Activated CD8-positive, alpha-beta memory T cell treated with anti-CD3 and anti-CD28 coated beads for 36 hours (primary cell): ENCODE measurements at regions not wholly inside any gene's neighbourhood (a gene's known extent, or its start where the extent isn't known, plus 50 kb on each side); places are given as distances from the start of the nearest gene placed in this dataset.
"Not testable (repeated sequence)": the region's sequence is repeated elsewhere in the genome, so short reads cannot be mapped to it uniquely, and the experiment has no call there.

Experiments used
- CTCF ChIA-PET: fragments of 350-600 bp; sonication (Branson Sonifier 250); formaldehyde crosslinking; loops from one replicate; lab custom pipeline; 2021; ENCODE audit warnings: antibody characterized with exemption; lab: Charles Lee
- POLR2A ChIA-PET: fragments of 350-600 bp; sonication (Branson Sonifier 250); formaldehyde crosslinking; loops from one replicate; lab custom pipeline; 2021; ENCODE audit warnings: antibody characterized with exemption; lab: Charles Lee

DNA sequence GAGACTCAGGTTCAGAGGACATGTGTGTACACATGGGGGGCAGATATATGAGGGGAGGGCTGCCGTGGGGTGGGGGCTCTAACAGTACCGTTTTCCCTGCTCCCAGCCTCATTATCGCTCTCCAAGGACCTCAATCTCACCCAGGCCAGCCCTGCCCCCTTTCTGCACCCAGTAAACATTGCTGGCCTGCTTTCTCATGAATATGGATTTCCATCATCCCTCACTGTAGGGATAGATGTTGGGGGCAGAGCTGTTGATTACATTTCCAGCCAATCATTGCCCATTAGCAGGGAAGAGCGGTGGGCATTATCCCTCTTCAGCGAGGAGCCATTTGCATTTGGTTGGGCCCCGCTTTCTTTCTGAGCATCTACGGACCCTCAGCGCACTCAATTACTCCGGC, 273.8 kb downstream of the RPS6KC1 start:
- POLR2A ChIA-PET: no interaction called here
- CTCF ChIA-PET: no interaction called here

DNA sequence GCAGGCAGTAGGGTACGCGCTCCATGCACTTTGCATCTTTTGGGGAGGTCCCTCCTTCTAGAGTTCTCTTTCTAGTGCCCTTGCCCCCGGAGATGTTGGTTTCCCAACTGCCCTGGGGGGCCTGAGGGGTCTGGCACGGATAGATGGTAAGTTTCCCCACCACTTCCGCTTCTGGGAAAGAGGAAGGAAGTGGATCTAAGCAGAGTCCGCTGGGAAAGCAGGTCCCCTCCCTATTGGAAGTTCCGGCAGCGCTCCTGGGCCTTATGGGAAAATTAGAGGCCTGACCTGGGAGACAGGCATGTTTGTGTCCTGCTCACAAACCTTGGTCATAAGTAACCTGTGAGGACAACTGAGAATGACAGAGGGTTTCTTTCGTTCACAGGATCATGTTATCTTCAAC, 274.4 kb downstream of the RPS6KC1 start:
- ChIA-PET CTCF (no interaction called here), POLR2A (no interaction called here)

DNA sequence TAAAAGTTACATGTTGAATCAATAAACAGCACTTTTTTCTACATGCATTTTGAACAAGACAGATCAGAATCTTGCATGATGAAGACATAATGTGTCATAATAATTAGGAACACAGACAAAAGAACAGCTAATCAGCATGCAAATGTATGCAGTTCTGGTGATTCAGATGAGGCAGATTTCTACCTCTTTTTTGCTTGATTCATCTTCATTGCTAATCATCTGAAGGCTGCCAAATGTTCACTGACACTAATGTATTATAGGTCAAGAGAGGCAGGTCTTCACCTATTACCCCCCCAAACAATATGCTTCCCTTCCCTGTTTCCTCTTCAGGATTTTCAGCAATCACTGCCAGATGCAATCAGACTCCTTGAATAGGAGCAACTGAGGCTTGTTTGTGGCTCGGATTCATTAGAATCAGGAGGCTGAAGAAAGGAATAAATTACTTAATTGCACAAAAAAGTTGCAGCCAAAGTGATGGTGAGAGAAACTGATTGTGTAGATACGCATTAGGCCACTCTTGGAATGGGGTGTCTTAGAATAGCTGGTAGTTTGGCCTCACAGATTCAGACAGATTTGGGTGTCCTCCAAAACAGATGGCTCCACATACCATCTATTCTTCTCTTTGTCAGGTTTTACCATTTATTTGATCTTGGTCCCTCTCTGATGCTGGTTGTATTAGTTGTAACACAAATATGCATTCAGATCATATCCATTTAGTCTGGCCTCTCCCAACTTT, 275.4 kb downstream of the RPS6KC1 start:
- CTCF ChIA-PET: no interaction called here
- POLR2A ChIA-PET: no interaction called here

DNA sequence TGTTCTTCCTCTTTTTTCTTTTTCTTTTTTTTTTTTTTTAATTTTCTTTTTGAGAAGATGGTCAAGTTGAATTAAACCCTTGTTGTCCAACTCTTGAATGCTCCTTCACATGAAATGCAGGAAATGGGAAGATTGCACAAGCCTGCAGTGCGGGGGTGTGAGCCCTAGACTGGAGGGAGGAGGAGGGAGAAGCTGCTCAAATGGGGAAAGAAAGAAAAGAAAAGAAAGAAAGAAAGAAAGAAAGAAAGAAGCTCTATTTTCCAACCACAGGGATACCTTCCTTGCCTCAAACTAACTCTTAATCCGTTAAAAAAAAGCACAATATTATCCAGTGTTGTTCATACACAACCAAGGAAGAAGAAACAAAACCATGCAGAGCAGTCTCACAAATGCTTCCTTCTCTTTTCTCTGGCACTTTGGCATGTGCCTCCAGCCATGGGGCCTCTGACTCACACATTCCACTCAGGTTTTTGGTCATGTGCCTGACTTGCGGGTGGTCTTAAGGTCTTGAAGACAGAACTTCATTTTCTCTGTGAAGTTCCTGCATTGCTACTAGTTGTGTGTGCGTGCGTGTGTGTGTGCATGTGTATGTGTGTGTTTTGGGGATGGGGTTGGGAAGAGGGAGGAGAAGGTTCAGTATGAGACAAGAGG, 276.1 kb downstream of the RPS6KC1 start:
- ChIA-PET POLR2A (no interaction called here), CTCF (no interaction called here)

DNA sequence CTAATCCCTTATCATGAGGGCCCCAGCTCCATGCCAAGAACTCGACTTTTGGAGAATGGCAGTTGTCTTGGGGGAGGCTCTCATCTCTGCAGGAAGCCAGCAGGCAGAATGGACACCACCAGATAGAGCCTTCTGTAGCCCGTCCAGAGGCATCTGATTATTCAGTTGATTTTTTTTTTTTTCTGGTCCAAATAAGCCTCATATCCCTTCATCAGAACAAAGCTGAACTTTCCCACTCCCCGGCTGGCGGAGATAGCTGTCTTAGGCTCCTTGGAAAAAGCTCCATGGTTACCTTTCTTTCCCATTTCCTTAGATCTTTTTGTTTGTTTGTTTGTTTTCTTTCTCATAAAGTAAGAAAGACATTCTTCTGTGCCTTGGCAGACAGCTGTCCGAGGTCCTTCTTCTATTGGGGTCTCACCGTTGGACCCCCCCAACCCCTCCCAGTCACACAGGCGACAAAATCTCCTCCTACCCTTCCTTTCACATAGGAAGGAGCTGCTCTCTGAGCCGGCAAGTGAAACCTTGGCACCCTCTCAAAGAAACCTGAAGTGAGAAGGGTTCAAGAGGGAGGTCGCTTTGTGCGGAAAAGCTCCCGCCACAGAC, 278.5 kb downstream of the RPS6KC1 start:
- ChIA-PET POLR2A (no interaction called here), CTCF (no interaction called here)

DNA sequence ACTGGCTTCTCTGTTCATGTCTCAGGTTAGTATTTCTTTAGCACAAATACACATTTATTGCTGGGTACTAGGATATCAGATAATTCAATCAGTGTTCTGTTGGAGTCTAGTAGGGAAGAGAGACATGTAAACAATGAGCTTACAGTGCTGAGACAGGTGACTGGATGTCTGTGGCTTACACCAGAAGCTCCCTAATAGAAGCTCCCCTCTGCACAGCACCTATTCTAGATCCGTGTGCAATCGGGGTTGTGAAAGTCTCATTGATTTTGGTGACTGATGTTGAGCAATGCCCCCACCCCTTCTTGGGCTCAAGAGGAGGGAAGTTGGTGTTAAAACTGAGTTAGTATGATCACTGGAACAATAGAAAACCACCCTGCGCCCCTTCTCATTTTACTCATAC, 279.2 kb downstream of the RPS6KC1 start:
- ChIA-PET CTCF (no interaction called here), POLR2A (no interaction called here)

DNA sequence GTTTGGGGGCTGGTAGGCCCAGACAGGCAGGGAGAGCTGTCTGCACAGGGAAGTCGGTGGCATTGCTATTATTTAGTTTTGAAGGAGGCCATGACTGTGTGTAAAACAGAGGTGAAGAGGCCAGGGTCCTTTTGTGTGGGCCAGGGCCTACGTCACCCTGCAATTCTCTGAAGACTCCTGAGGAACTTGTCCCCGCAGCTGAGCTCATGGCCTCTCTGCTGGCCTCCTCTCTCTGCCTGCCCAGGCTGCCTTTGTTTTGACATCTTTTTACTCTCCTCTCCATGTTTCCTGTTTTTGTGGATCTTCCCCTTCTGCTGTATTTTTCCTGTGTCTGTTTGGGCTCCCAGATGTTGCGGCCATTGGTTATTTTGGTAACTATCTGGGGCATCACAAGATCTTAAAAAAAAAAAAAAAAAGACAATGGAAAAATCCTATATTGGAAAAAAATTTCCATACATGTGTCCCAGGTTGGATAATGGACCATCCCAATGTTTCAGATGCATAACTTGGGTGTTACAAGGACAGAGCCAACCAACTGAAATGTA, 280.7 kb downstream of the RPS6KC1 start:
- ChIA-PET POLR2A (no interaction called here), CTCF (no interaction called here)

DNA sequence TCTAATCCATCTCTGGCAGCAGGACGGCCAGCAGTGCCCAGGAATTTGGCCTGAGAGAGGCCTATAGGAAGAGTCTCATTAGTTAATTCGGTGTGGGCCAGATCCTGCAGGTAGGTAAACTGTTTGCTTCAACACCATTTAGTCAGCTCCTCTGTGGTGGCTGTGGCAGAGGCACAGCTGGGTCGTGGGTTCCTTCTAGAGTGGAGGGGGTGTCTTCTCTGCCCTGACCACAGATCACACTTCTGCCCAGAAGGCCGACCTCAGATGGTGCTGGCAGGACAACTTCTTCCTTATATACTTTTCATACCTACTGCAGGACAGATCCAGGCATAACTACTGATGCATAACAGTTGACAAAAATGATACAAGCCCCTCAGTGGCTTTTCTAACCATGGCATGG, 281.4 kb downstream of the RPS6KC1 start:
- ChIA-PET CTCF (no interaction called here), POLR2A (no interaction called here)

DNA sequence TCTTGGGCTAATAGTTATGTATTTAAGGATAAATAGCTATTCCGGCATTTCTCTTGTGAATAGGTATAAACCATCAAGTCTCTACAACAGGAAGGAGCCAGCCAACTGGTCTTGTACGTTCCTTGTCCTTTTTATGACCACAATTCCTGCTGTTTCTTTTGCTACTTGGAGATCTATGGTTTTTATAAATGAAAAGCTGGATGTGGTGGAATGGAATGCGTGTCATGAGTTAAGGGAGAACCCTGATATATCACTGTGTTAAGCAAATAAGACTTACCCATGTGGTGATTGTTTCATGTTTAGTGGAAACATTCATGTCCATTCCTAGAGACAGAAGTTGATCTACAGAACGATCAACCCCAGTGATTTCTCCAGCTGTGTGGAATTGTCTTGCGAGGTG, 282.1 kb downstream of the RPS6KC1 start:
- POLR2A ChIA-PET: no interaction called here
- CTCF ChIA-PET: no interaction called here

DNA sequence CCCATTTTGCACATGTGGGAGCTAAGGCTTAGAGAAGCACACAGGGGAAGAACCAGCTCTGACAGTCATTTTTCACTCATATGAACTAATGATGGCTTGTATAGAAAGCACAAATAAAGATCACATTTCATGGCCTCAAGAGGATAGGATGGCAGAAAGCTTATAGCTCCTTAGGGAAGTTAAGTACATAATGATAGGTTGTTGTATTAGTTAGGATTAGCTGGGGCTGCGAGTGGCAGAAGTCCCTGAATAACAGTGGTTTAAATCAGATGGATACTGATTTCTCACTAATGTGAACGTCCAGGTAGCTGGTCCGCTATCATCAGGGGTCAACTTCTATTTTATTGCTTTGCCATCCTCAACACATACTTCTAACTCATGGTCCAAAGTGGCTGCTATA, 284.0 kb downstream of the RPS6KC1 start:
- POLR2A ChIA-PET: no interaction called here
- CTCF ChIA-PET: no interaction called here

DNA sequence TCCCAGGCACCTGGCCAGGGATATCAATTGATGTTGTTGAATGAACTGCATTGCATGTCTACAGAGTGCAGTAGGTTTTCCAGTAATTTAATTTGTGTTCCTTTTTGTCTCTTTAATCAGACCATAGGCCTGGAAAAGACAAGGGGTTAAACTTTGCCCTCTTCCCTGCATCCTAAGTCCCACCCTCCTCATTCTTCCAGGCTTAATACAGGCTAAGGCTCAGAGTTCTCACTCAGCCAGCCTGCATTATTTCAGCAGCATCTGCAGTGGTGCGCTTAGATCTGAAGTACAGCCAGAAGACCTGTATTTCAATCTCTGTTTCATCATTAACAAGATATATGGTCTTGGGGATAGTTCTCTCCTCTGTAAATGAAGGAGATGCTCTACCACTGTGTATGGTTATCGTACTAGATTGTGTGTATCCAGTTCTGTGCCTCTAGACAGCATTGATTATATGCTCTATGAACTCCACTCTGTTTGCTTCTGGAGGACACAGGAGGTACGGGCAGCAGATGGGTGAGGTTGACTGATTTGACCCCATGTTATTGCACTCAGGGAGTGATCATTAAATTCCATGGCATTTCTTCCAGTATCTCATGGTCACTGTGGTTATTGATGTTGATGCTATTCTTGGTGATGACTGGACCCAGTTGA, 286.1 kb downstream of the RPS6KC1 start:
- ChIA-PET CTCF (no interaction called here), POLR2A (no interaction called here)

DNA sequence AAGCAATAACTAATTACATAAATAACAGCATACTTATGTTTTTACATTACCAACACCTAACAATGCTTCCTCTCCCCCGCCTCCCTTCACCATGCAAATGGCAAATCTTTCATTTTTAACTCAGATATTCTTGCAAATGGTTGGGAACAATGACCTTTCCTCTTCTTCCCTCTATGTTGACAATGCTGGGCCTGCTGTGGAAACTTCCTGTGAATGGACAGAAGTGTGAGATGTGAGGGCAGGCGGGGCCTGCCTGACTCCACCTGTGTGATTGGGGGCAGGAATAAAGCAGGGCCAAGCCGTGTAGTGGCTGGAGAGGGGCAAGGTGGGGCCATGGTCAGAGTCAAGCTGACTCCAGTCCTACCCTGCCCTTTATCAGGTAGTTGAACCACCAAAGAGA, 289.6 kb downstream of the RPS6KC1 start:
- CTCF ChIA-PET: no interaction called here

DNA sequence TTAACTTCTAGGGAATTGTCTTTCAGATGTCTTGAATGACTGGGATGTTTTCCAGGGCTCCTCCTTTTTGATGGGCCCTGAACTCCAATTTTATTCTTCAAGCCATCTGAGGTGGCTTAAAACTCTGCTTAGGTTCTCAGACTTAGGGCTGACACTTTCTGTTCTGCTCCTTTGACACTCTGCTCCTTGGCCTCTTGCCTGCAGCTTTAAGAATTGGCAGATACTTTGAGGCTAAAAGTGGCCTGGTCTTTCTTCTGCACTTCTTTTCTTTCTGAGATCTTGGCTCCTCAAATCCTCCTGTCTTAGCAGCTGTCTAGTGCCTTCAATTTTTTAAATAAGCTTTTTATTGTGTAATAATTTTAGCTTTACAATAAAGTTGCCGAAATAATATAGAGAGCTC, 294.6 kb downstream of the RPS6KC1 start:
- ChIA-PET POLR2A (no interaction called here), CTCF (no interaction called here)

More for the DNA sequence above, 289.6 kb downstream of the RPS6KC1 start:
- POLR2A ChIA-PET: no interaction called here

DNA sequence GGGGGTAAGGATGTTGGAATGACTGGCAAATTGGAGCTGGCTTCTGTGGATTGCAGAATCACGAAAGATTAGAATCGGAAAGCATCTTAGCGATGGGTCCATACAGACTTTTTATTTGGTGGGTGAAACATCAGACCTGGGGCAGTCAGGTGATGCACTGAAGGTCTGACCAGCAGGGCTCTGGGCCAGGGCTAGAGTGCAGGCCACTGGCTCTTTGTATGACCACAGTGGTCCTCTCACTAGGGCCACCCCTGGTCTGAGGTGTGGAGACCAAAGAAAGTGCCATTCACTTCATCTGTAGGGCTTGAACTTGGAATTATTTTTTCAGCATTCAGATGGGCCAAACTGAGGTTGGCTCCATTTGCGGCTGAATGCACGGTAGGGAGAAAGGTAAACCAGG, 306.4 kb downstream of the RPS6KC1 start:
- POLR2A ChIA-PET: no interaction called here
- CTCF ChIA-PET: no interaction called here

DNA sequence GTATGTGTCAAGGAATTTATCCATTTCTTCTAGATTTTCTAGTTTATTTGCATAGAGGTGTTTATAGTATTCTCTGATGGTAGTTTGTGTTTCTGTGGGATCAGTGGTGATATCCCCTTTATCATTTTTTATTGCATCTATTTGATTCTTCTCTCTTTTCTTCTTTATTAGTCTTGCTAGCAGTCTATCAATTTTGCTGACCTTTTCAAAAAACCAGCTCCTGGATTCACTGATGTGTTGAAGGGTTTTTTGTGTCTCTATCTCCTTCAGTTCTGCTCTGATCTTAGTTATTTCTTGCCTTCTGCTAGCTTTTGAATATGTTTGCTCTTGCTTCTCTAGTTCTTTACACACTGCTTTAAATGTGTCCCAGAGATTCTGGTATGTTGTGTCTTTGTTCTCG, 307.3 kb downstream of the RPS6KC1 start:
- POLR2A ChIA-PET, CTCF ChIA-PET: not testable (repeated sequence)

DNA sequence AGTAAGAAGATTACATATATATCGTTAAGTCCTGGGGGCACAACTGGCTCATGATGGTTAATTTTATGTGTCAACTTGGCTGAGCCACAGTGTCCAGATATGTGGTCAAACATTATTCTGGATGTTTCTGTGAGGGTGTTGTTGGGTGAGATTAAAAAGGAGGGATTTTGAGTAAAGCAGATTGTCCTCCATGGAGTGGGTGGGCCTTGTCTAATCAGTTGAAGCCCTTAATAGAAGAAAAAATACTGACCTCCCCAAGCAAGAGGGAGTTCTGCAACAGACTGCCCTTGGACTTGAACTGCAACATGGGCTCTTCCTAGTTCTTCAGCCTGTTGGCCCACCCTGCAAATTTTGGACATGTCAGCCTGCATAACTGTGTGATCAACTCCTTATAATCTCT, 311.6 kb downstream of the RPS6KC1 start:
- ChIA-PET POLR2A (no interaction called here), CTCF (no interaction called here)

DNA sequence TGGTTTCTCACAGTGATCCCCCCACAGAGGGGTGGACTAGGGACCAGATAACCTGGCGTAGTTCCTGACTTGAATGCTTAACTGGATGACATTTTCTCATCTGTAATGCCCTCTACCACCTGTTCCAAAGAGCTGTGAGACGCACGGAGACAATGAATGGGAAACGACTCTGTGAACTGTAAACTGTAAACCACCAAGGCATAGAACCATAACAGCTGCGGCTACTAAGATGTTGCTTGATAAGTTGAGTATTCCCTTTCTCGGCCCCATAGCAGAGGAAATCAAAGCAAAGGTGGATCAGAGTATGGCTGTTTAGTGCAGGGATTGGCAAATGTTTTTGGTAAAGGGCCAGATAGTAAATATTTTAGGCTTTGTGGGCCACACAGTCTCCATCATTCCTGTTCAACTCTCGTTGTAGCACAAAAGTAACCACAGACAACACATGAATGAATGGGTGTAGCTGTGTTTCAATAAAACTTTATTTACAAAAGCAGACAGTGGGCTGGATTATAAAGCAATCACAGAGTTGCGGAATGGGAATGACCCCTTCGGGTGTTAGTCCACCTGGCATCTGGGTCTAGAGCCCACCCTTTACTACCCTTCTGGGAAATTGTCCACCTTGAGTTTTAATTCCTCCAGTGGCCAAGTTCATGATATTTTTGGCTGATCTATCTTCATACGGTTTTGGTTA, 315.2 kb downstream of the RPS6KC1 start:
- ChIA-PET CTCF (no interaction called here), POLR2A (no interaction called here)

DNA sequence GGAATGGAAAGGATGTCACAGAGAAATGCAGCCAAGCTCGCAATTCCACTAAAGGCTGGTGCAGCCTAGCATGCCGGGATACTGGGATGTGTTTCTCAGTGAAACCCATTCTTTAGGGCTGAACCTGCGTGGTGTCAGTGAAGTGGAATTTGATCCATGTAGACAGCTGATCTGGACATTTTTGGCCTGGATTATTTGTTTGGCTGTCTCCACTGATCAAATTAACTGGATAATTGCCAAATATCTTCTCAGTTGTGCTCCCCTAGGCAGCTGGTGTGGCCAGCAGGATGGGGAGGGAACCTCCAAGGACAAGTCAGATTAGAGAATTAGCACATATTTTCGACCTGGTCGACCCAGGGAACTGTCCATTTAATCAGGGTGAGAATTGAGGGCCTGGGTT, 318.4 kb downstream of the RPS6KC1 start:
- ChIA-PET POLR2A (no interaction called here), CTCF (no interaction called here)

DNA sequence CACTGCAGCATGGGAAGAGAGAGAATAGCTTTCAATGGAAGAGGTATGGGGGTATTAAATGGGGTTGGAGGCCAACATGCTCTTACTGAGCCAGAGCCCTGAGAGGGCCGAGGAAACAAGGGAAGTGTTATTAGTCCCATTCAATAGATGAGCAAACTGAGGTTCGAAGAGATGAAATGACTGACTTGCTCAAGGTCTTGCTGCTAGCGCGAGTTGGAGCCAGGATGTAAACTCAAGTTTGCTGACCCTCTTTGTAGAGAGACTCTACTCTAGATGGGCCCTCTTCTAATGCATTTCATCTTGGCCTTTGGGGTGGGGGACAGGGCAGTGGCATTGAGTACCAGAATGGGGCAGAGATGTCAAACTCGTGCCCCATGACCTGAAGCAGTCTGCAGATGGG, 319.5 kb downstream of the RPS6KC1 start:
- ChIA-PET CTCF (no interaction called here), POLR2A (no interaction called here)

DNA sequence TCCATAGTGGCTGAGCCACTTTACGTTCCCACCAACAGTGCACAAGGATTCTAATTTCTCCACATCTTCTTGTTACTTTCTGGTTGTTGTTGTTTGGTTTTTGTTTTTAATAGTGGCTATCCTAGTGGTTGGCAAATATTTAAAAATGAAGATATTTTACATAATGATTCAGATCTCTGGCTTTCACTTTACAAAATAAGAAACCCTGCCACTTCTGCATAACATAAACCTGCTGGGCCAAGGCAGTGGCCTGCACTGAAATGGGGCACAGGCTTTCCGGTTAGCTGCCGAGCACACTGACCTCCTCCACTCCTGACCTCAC, 320.4 kb downstream of the RPS6KC1 start:
- POLR2A ChIA-PET: no interaction called here
- CTCF ChIA-PET: no interaction called here
